ENCODE measurements at regions not wholly inside any gene's neighbourhood (a gene's known extent, or its start where the extent isn't known, plus 50 kb on each side); places are given as distances from the start of the nearest gene placed in this dataset.

DNA sequence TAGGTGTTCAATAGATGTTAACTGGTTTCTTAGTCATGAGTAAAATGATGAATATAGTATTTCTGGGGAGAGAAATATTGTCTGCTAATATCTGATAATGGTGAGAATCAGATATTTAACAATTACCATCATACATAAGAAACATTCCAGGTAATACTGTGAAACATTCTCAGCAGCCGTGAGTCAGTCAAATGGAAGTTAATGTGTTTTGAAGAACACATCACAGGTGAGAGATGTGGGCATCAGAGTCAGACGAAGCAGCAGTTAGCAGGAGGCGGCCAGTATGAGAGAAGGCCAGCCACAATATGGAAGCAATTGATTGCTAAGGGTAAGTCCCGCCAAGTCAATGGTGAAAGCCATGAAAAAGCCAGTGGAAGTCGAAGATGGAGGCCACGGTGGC, 1035.9 kb downstream of the TUSC7 start:
- no peaks in the 10 kb centered on the region for H3K79me2 ChIP-seq (replicated peaks; ENCODE audit: insufficient read depth)
- H3K36me3 ChIP-seq (ENCODE audit: insufficient read depth), result no peaks in the 10 kb centered on the region
- no peaks in the 10 kb centered on the region for H4K20me1 ChIP-seq (replicated peaks; ENCODE audit: insufficient read depth)
- no peaks in the 10 kb centered on the region; the same call in 2 of the 3 replicates for H3K36me3 Mint-ChIP-seq (ENCODE audit: low read depth)
- H3K27me3 ChIP-seq (ENCODE audit: insufficient read depth), result no peaks in the 10 kb centered on the region
- DNase-seq (ENCODE audit: low spot score), result no peak
- no peak overlapping the region for H3K27ac Mint-ChIP-seq
- no peak overlapping the region for H3K4me3 Mint-ChIP-seq
- no peak overlapping the region for H3K4me3 ChIP-seq
- no peaks in the 10 kb centered on the region for H3F3A ChIP-seq (replicated peaks; ENCODE audit: low read depth)
- H3K27me3 Mint-ChIP-seq (ENCODE audit: insufficient read depth, low read depth, poor library complexity), result no peaks in the 10 kb centered on the region
- H3K4me1 Mint-ChIP-seq, result no peaks in the 10 kb centered on the region
- H2AFZ ChIP-seq, result no peak overlapping the region
- TF ChIP-seq JUNB (IDR thresholded peaks at IDR 0.05; ENCODE audit: unreplicated experiment), result no peak
- no peak for TF ChIP-seq CREB1 (CRISPR knock-in tag; IDR thresholded peaks at IDR 0.05; ENCODE audit: low read depth)
- no peak for TF ChIP-seq POLR2AphosphoS5 (IDR thresholded peaks at IDR 0.05; ENCODE audit: low read depth)
- TF ChIP-seq EZH2phosphoT487 (IDR thresholded peaks at IDR 0.05; ENCODE audit: unreplicated experiment), result no peak
- TF ChIP-seq STAT1 (IDR thresholded peaks at IDR 0.05; ENCODE audit: unreplicated experiment), result no peak
- no peak for TF ChIP-seq NANOG (IDR thresholded peaks at IDR 0.05; ENCODE audit: borderline replicate concordance)
- no peak for TF ChIP-seq EZH2 (IDR thresholded peaks at IDR 0.05; ENCODE audit: low read depth, unreplicated experiment)
- TF ChIP-seq, protein P1, sequence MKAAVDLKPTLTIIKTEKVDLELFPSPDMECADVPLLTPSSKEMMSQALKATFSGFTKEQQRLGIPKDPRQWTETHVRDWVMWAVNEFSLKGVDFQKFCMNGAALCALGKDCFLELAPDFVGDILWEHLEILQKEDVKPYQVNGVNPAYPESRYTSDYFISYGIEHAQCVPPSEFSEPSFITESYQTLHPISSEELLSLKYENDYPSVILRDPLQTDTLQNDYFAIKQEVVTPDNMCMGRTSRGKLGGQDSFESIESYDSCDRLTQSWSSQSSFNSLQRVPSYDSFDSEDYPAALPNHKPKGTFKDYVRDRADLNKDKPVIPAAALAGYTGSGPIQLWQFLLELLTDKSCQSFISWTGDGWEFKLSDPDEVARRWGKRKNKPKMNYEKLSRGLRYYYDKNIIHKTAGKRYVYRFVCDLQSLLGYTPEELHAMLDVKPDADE (IDR thresholded peaks at IDR 0.05), result no peak
- TF ChIP-seq, protein P2, sequence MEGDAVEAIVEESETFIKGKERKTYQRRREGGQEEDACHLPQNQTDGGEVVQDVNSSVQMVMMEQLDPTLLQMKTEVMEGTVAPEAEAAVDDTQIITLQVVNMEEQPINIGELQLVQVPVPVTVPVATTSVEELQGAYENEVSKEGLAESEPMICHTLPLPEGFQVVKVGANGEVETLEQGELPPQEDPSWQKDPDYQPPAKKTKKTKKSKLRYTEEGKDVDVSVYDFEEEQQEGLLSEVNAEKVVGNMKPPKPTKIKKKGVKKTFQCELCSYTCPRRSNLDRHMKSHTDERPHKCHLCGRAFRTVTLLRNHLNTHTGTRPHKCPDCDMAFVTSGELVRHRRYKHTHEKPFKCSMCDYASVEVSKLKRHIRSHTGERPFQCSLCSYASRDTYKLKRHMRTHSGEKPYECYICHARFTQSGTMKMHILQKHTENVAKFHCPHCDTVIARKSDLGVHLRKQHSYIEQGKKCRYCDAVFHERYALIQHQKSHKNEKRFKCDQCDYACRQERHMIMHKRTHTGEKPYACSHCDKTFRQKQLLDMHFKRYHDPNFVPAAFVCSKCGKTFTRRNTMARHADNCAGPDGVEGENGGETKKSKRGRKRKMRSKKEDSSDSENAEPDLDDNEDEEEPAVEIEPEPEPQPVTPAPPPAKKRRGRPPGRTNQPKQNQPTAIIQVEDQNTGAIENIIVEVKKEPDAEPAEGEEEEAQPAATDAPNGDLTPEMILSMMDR (conservative IDR thresholded peaks at IDR 0.05; ENCODE audit: low read depth in 2 of 2), result no peak
- no peak for TF ChIP-seq ZNF331 (CRISPR knock-in tag; IDR thresholded peaks at IDR 0.05; ENCODE audit: low read depth)
- TF ChIP-seq, protein P3, sequence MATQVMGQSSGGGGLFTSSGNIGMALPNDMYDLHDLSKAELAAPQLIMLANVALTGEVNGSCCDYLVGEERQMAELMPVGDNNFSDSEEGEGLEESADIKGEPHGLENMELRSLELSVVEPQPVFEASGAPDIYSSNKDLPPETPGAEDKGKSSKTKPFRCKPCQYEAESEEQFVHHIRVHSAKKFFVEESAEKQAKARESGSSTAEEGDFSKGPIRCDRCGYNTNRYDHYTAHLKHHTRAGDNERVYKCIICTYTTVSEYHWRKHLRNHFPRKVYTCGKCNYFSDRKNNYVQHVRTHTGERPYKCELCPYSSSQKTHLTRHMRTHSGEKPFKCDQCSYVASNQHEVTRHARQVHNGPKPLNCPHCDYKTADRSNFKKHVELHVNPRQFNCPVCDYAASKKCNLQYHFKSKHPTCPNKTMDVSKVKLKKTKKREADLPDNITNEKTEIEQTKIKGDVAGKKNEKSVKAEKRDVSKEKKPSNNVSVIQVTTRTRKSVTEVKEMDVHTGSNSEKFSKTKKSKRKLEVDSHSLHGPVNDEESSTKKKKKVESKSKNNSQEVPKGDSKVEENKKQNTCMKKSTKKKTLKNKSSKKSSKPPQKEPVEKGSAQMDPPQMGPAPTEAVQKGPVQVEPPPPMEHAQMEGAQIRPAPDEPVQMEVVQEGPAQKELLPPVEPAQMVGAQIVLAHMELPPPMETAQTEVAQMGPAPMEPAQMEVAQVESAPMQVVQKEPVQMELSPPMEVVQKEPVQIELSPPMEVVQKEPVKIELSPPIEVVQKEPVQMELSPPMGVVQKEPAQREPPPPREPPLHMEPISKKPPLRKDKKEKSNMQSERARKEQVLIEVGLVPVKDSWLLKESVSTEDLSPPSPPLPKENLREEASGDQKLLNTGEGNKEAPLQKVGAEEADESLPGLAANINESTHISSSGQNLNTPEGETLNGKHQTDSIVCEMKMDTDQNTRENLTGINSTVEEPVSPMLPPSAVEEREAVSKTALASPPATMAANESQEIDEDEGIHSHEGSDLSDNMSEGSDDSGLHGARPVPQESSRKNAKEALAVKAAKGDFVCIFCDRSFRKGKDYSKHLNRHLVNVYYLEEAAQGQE (IDR thresholded peaks at IDR 0.05; ENCODE audit: unreplicated experiment), result no peak
- TF ChIP-seq ZNF114 (CRISPR knock-in tag; IDR thresholded peaks at IDR 0.05), result no peak
- TF ChIP-seq ZNF462 (CRISPR knock-in tag; IDR thresholded peaks at IDR 0.05), result no peak
- H3K27ac ChIP-seq (ENCODE audit: low read depth), result no peak overlapping the region
- no peaks in the 10 kb centered on the region for H3K4me1 ChIP-seq (ENCODE audit: insufficient read depth)
- H3K4me2 ChIP-seq, result no peak overlapping the region
- no peaks in the 10 kb centered on the region for H3K9me3 Mint-ChIP-seq
- H3K9me2 ChIP-seq (ENCODE audit: insufficient read depth), result 0 out of 2 replicates have a peak, but pooled peaks cover 7% of the 10 kb centered on the region
- no peak for ATAC-seq

Measured in GM23338 (cell line).